ENCODE measurements at regions not wholly inside any gene's neighbourhood (a gene's known extent, or its start where the extent isn't known, plus 50 kb on each side); places are given as distances from the start of the nearest gene placed in this dataset.

GRCh38 chr2:83085869-83086268, 1373.2 kb downstream of the SUCLG1 start:
- no peak for TF ChIP-seq CTCF (conservative IDR thresholded peaks at IDR 0.05)
- no peak overlapping the region for H3K27ac ChIP-seq

- peak overlapping the region; percentile 57 for H3K27ac ChIP-seq
- TF ChIP-seq CTCF (conservative IDR thresholded peaks at IDR 0.05), result no peak
Observed at GRCh38 chr2:83081826-83082690, 1377.0 kb downstream of the SUCLG1 start.

- H3K27ac ChIP-seq, result peak overlapping the region; percentile 57
- no peak for TF ChIP-seq CTCF (conservative IDR thresholded peaks at IDR 0.05)
Observed at GRCh38 chr2:83079007-83079406, 1380.1 kb downstream of the SUCLG1 start.

GRCh38 chr2:83072767-83073166, 1386.3 kb downstream of the SUCLG1 start:
- no peak for TF ChIP-seq CTCF (conservative IDR thresholded peaks at IDR 0.05)
- H3K27ac ChIP-seq, result no peak overlapping the region

- no peak overlapping the region for H3K27ac ChIP-seq
- TF ChIP-seq CTCF (conservative IDR thresholded peaks at IDR 0.05), result no peak
Observed at GRCh38 chr2:83071914-83072313, 1387.2 kb downstream of the SUCLG1 start.

- no peak overlapping the region for H3K27ac ChIP-seq
- no peak for TF ChIP-seq CTCF (conservative IDR thresholded peaks at IDR 0.05)
Observed at GRCh38 chr2:83071352-83071751, 1387.7 kb downstream of the SUCLG1 start.

GRCh38 chr2:83069724-83070123, 1389.4 kb downstream of the SUCLG1 start:
- TF ChIP-seq CTCF (conservative IDR thresholded peaks at IDR 0.05), result no peak
- peak overlapping the region; percentile 59; the same call in 1 of the 2 replicates for H3K27ac ChIP-seq

Data from VCaP (cell line).